ENCODE measurements at regions not wholly inside any gene's neighbourhood (a gene's known extent, or its start where the extent isn't known, plus 50 kb on each side); places are given as distances from the start of the nearest gene placed in this dataset.
A peak's percentile ranks its signal among the peaks of the same experiment; 100 is the strongest.

DNA sequence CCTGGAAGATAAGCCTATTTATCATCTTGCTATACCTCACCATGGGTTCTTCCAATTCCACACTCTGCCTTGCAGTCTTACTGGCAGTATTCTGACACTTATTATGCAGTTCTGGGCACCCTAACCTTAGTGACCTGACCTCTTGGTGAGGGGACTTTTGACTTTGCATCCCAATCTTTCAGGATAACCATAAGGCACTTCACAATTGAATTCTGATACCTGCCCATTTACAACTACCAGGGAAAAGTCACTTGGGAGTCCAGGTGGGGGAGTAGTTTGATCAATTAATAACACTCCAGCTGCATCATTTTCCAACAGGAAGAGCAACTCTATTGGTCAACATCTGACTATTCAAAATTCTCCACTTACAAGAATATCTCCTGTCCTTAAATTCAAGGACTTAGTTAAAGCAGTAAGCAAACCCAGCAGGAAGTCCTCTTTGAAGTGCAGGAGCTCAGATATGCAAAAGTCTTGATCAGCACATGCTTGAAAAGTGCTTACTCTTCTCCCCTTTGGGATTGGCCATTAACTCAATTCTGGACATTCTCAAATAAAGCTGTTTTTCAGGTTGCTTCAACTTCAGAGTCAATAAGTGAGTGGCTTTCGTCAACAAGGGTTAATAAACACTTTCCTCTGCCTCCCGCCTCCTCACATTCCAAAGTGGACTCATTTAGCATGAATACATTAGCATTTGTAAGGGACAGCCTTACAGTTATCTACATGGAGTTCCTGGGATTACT is 177.4 kb upstream of the NRIP1 start:
- H3K27ac ChIP-seq (ENCODE audit: low read depth in 1 of 2, low read length in 2 of 2) = no peak overlapping the region
- no peak overlapping the region for H2AFZ ChIP-seq (ENCODE audit: insufficient read depth, low read depth, low read length, poor library complexity, severe bottlenecking)
- H4K20me1 ChIP-seq (ENCODE audit: insufficient read depth, low read length) = no peaks in the 10 kb centered on the region
- TF ChIP-seq, protein P1, sequence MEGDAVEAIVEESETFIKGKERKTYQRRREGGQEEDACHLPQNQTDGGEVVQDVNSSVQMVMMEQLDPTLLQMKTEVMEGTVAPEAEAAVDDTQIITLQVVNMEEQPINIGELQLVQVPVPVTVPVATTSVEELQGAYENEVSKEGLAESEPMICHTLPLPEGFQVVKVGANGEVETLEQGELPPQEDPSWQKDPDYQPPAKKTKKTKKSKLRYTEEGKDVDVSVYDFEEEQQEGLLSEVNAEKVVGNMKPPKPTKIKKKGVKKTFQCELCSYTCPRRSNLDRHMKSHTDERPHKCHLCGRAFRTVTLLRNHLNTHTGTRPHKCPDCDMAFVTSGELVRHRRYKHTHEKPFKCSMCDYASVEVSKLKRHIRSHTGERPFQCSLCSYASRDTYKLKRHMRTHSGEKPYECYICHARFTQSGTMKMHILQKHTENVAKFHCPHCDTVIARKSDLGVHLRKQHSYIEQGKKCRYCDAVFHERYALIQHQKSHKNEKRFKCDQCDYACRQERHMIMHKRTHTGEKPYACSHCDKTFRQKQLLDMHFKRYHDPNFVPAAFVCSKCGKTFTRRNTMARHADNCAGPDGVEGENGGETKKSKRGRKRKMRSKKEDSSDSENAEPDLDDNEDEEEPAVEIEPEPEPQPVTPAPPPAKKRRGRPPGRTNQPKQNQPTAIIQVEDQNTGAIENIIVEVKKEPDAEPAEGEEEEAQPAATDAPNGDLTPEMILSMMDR (IDR thresholded peaks at IDR 0.05) = no peak
- H3K4me3 ChIP-seq (replicated peaks in 1 of 3; ENCODE audit: low read depth in 2 of 3, low read length in 3 of 3) = no peak overlapping the region
- H3K9ac ChIP-seq (ENCODE audit: insufficient read depth, low read length, poor library complexity, severe bottlenecking) = no peak overlapping the region
- Mint-ChIP-seq H3K9me3 (peaks cover 0 to 2% (median 0%) of the 10 kb centered on the region in 7 donors), H3K4me3 (no peak overlapping the region), H3K4me1 (peaks cover 5% of the 10 kb centered on the region), H3K27ac (peak overlapping the region in 1 of 7 donors; percentile 52), H3K36me3 (no peaks in the 10 kb centered on the region), H3K27me3 (ENCODE audit: low read depth in 3 of 3) (peaks cover 0 to 1% (median 1%) of the 10 kb centered on the region in 3 donors)
- no peak overlapping the region for H3K4me2 ChIP-seq (replicated peaks; ENCODE audit: extremely low read depth, low read length, poor library complexity, severe bottlenecking)
- H3K4me1 ChIP-seq (ENCODE audit: control insufficient read depth in 1 of 2, insufficient read depth in 2 of 2, low read length in 2 of 2) = no peaks in the 10 kb centered on the region
- no peaks in the 10 kb centered on the region for H3K36me3 ChIP-seq (replicated peaks in 1 of 2; ENCODE audit: control insufficient read depth in 1 of 2, insufficient read depth in 2 of 2, low read length in 2 of 2)
- no peaks in the 10 kb centered on the region for H3K9me3 ChIP-seq (replicated peaks in 1 of 2; ENCODE audit: control insufficient read depth in 1 of 2, insufficient read depth in 1 of 2, low read length in 2 of 2)
- WGBS (ENCODE audit: insufficient coverage) = 100% methylated on average over 1 of the region's 2 CpGs
- no peaks in the 10 kb centered on the region for H3K79me2 ChIP-seq (ENCODE audit: insufficient read depth, low read length)
- intact Hi-C loops (cut with micrococcal nuclease) = loop anchor here in 1 of 2 donors (10.0 kb wide), 1 partner anchor 53 kb away; no protein-coding TSS in a partner anchor
- DNase-seq = no peak
- no peaks in the 10 kb centered on the region for H3K27me3 ChIP-seq (ENCODE audit: control insufficient read depth in 2 of 2, insufficient read depth in 2 of 2, low read length in 2 of 2)

DNA sequence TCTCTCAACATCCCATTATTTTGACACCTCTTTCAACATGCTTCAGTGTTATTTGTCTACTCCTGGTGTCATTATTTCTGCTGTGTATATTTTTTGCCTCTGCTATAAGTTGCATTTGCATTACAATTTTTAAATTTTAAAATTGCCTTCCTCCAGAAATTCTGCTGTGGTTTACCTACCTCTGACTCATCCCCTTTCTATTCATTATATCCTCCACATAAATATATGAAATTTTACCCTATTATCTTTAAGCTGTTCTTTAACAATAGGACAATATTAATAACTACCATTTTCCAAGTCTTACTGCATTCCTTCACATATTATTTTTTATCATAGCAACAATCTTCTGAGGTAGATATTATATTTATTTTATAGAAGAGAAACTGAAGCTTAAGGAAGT is 178.1 kb upstream of the NRIP1 start:
- Histone ChIP-seq H3K79me2 (ENCODE audit: insufficient read depth, low read length) (no peaks in the 10 kb centered on the region), H3K27ac (ENCODE audit: low read depth in 1 of 2, low read length in 2 of 2) (no peak overlapping the region), H3K9ac (ENCODE audit: insufficient read depth, low read length, poor library complexity, severe bottlenecking) (no peak overlapping the region), H4K20me1 (ENCODE audit: insufficient read depth, low read length) (no peaks in the 10 kb centered on the region), H3K36me3 (replicated peaks in 1 of 2; ENCODE audit: control insufficient read depth in 1 of 2, insufficient read depth in 2 of 2, low read length in 2 of 2) (no peaks in the 10 kb centered on the region), H3K4me1 (ENCODE audit: control insufficient read depth in 1 of 2, insufficient read depth in 2 of 2, low read length in 2 of 2) (no peaks in the 10 kb centered on the region), H3K9me3 (replicated peaks in 1 of 2; ENCODE audit: control insufficient read depth in 1 of 2, insufficient read depth in 1 of 2, low read length in 2 of 2) (no peaks in the 10 kb centered on the region), H2AFZ (ENCODE audit: insufficient read depth, low read depth, low read length, poor library complexity, severe bottlenecking) (no peak overlapping the region), H3K4me2 (replicated peaks; ENCODE audit: extremely low read depth, low read length, poor library complexity, severe bottlenecking) (no peak overlapping the region), H3K4me3 (replicated peaks in 1 of 3; ENCODE audit: low read depth in 2 of 3, low read length in 3 of 3) (no peak overlapping the region), H3K27me3 (ENCODE audit: control insufficient read depth in 2 of 2, insufficient read depth in 2 of 2, low read length in 2 of 2) (no peaks in the 10 kb centered on the region)
- intact Hi-C loops (cut with micrococcal nuclease) = loop anchor here in 1 of 2 donors (10.0 kb wide), 1 partner anchor 52 kb away; no protein-coding TSS in a partner anchor
- no peak for DNase-seq
- Mint-ChIP-seq H3K27ac (no peak overlapping the region), H3K36me3 (no peaks in the 10 kb centered on the region), H3K4me3 (no peak overlapping the region), H3K27me3 (ENCODE audit: low read depth in 3 of 3) (peaks cover 0 to 1% (median 1%) of the 10 kb centered on the region in 3 donors), H3K9me3 (peaks cover 0 to 2% (median 0%) of the 10 kb centered on the region in 7 donors), H3K4me1 (peaks cover 5% of the 10 kb centered on the region)
- TF ChIP-seq, protein P1 (IDR thresholded peaks at IDR 0.05) = no peak

All from CD14-positive monocyte (primary cell).